Activated CD8-positive, alpha-beta memory T cell treated with anti-CD3 and anti-CD28 coated beads for 36 hours (primary cell): ENCODE measurements at regions not wholly inside any gene's neighbourhood (a gene's known extent, or its start where the extent isn't known, plus 50 kb on each side); places are given as distances from the start of the nearest gene placed in this dataset.

Experiments used
- CTCF ChIA-PET: fragments of 350-600 bp; sonication (Branson Sonifier 250); formaldehyde crosslinking; loops from one replicate; lab custom pipeline; 2021; ENCODE audit warnings: antibody characterized with exemption; lab: Charles Lee
- POLR2A ChIA-PET: fragments of 350-600 bp; sonication (Branson Sonifier 250); formaldehyde crosslinking; loops from one replicate; lab custom pipeline; 2021; ENCODE audit warnings: antibody characterized with exemption; lab: Charles Lee

DNA sequence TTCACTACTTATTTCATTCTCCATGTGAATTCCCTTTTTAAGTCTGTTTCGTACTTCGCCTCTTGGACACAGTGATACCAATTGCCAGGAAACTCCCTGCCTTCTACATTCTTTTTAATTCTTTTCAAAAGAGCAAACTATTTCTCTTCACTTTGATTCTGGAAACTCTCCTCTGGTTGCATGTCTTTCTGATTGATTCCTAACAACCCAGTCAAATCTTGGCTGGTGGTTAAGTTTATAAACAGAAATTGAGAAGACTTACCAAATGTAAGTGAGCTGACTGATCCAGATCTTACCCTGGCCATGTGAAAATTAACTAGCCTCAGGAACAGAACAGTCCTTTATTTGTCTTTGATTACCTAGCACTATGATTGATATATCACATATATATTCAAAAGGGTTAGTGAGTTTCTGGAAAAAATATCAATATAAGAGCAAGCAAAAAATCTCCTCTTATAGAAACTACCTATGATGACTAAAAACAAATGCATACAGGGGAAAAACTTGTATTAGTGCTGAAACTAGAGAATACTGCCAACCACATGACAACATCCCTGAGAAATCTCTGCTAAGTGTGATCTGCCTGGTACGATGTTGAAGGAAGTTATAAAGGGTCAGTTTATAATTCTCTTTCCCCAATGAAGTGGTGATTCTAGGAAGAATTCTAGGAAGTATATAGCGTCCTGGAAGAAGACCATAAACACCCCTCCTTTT is 152.6 kb upstream of the HTR2A start:
- ChIA-PET CTCF (no interaction called here), POLR2A (no interaction called here)

GRCh38 chr13:47046706-47047105 is 149.9 kb upstream of the HTR2A start:
- POLR2A ChIA-PET, result no interaction called here

GRCh38 chr13:47044842-47045241 is 148.0 kb upstream of the HTR2A start:
- ChIA-PET POLR2A (no interaction called here), CTCF (no interaction called here)

More at GRCh38 chr13:47046706-47047105, 149.9 kb upstream of the HTR2A start:
- CTCF ChIA-PET, result no interaction called here

GRCh38 chr13:47039106-47039505 is 142.3 kb upstream of the HTR2A start:
- CTCF ChIA-PET, result no interaction called here

DNA sequence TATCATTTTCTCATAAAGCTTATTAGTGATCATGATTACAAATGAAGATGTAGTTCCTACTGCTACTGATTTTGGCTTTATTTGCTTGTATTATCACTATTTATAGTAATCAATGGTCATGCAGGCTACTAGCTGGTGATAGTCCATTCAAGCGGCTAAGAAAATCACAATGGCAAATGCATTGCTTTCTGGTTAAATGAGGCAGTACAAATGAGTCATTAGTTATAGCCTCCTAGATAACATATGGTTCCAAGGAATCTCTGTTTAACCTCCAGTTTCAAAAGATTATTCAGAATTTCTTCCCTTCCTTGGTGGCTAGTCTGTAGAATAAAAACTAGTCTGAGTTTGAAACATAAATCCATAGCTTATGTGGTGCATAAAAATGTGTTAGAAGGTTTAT is 141.3 kb upstream of the HTR2A start:
- ChIA-PET POLR2A (no interaction called here), CTCF (no interaction called here)

More at GRCh38 chr13:47039106-47039505, 142.3 kb upstream of the HTR2A start:
- POLR2A ChIA-PET, result no interaction called here

DNA sequence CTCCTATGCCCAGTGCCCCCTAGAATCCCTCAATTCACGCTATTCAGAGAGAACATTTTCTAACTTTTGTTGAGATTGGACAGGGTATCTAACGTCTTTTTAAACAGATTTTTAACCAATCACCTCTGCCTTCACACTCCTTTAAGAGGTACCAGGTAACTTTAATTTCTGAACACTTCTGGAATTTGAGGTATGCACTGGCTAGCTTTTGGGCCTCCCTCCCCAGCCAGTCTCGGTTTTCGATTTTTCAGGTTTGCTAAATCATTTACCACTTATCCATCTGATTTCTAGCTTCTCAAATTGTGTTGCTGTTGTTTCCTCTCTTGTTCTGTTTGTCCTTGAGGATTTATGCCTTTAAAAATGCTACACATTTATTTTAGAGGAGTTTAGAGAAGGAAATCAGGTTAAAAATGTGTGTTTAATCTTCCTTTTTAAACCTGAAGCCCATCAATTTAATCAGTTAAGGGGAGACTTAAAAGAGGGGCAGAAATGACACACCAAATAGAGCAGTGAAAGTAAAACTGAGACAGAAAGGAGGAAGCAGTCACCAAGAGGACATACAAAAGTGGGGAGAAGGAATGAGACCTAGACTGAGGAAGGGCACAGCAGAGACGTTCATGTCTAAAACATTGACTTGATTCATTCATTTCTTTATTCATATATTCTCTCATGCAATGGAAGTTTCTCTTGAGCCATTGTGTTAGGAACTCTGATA is 139.6 kb upstream of the HTR2A start:
- ChIA-PET CTCF (no interaction called here), POLR2A (no interaction called here)

GRCh38 chr13:47033216-47033615 is 136.4 kb upstream of the HTR2A start:
- POLR2A ChIA-PET, result no interaction called here

GRCh38 chr13:47027780-47028437 is 131.1 kb upstream of the HTR2A start:
- CTCF ChIA-PET, result no interaction called here
- POLR2A ChIA-PET, result no interaction called here

More at GRCh38 chr13:47033216-47033615, 136.4 kb upstream of the HTR2A start:
- CTCF ChIA-PET, result no interaction called here

GRCh38 chr13:47025791-47026447 is 129.1 kb upstream of the HTR2A start:
- POLR2A ChIA-PET, result no interaction called here

GRCh38 chr13:47019977-47020376 is 123.1 kb upstream of the HTR2A start:
- ChIA-PET POLR2A (no interaction called here), CTCF (no interaction called here)

More at GRCh38 chr13:47025791-47026447, 129.1 kb upstream of the HTR2A start:
- CTCF ChIA-PET, result no interaction called here

DNA sequence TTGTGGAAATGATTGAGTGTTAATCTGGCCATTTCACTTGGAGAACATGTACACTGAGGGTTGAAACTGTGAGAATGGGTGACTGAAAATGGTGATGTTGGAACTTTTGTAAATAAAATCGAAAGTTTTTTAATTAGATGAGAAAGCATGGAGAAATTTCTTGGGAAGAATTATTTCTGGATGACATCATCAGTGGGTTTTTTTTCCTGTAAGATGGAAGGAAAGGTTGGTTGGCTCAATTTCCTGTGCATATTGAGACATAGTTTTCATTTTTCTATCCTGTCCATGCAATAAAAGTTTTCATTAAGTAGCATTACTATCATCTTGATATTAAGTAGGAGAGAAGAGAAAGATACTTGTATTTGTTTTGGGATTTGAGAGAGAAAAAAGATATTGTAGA is 120.6 kb upstream of the HTR2A start:
- ChIA-PET CTCF (no interaction called here), POLR2A (no interaction called here)

- ChIA-PET CTCF (no interaction called here), POLR2A (no interaction called here)
Observed at GRCh38 chr13:47008318-47008717, 111.5 kb upstream of the HTR2A start.

DNA sequence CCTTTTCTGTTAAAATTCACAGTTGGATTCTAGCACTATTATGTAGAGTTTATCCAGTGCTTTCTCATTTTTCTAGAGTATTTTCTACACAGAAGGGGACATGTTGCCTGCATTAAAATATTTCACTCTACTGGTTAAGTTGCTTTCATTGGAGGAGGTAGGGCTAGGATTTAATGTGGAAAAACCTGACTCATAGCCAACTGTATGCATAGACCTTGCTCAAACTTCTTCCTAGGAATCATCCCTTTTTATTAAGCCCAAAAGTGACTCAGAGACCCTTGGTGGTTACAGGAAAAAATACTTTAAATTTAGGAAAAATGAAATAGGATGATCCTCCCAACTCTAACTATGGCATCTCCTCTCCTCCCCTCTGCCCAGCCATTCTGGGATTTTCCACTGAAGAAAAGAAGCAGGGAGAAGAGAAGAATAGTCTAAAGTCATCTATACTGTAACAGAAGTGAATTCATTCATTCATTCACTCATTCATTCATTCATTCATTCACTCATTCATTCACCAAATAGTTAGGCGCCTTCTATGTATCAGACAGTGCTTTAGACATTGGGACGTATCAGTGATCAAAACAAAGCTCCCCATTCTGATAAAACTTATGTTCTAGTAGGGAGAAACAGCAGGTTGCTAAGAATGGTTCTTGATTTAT is 109.0 kb upstream of the HTR2A start:
- ChIA-PET POLR2A (no interaction called here), CTCF (no interaction called here)

DNA sequence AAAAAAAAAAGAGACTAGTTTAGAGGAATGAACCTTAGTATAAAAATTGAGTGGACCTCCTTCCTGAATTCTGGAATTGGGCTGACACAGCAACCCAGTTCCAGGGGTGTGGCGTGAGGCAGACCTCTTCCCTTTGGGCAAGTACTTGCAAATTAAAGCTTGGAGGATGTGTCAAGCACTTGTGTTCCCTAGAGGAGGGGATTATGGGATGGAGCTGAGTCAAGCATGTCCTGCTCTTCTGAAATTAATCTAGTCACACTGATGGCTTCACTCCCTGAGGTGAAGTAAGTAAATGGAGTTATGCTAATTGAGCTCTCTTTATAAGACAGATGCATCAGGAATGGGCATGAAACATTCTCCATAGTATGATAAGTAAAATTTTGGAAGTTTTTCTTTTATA is 107.7 kb upstream of the HTR2A start:
- POLR2A ChIA-PET, result no interaction called here
- CTCF ChIA-PET, result interaction anchor here (0.7 kb wide), 1 partner anchor 231 kb away, joined by 4 read pairs; no protein-coding TSS in a partner anchor

DNA sequence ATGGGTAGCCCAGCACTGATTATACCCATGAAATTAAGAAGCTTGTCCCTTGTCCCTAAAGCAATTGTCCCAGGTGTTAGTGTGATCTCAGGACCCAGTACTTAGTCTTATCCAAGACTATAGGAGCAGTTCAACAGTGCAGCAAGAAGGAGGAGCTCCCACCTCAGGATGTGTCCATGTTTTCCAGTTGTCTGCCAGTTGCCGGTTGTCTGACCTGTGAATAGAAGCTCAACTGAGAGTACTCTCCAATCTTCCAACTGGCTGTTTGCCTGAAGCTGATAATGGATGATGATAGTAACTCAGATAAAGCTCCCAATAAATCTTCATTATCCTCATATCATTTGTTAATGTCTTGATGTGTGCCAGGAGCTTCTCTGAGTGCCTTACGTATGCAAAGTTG is 107.2 kb upstream of the HTR2A start:
- ChIA-PET CTCF (no interaction called here), POLR2A (no interaction called here)

DNA sequence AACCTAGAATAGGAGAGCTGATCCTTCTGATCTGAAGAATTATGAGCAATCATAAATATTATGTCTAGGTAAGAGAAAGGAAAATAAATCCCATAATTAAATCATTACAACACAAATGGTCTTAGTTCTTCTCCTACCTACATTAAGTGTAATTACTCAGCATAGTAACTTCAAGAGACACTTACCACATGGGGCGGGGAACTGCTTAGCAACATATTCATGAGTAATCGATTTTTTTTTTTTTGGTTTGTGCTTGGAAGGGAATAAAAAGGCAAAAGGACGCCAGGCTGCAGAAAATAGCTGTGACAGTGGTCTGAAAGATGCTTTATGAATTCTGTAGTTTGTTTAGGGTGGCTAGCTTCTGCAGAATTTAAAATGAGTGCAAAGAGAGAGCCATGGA is 103.3 kb upstream of the HTR2A start:
- POLR2A ChIA-PET, result no interaction called here
- CTCF ChIA-PET, result interaction anchor here (0.9 kb wide), 1 partner anchor 12 kb away, joined by 3 read pairs; no protein-coding TSS in a partner anchor

DNA sequence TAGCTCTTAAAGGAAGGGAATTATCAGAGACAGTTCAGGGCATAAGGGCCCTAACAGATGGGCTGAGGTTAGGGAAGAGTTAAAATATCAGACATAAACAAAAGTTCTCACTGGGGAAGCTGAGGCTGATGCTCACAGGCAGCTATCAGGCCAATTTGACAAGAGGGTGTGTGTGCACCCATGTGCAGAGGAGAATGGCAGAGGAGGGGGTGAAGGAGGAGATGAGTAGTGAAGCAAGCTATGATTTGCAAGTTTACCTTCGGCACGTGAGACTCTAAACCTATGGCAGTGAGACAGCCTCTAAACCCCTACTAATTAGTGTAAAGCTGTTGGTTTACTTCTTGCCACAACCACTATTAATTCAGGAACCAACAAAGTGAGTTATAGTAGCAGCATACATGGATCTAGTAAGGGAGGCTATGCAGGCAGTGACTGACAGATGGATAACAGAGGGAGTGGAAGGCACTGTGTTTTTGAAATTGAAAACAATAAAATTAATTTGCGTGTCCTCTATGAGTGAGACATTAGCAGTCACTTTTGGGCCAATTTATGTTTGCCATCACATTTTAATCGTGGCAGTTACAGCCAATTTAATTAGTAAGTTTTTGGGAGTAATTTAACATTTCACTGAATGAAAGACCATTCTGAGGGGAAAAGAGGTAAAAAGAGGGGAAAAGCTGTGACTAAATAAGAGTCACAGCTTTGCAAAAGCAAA is 99.6 kb upstream of the HTR2A start:
- POLR2A ChIA-PET, result no interaction called here
- CTCF ChIA-PET, result no interaction called here

GRCh38 chr13:46995874-46996273 is 99.0 kb upstream of the HTR2A start:
- POLR2A ChIA-PET, result no interaction called here
- CTCF ChIA-PET, result no interaction called here

DNA sequence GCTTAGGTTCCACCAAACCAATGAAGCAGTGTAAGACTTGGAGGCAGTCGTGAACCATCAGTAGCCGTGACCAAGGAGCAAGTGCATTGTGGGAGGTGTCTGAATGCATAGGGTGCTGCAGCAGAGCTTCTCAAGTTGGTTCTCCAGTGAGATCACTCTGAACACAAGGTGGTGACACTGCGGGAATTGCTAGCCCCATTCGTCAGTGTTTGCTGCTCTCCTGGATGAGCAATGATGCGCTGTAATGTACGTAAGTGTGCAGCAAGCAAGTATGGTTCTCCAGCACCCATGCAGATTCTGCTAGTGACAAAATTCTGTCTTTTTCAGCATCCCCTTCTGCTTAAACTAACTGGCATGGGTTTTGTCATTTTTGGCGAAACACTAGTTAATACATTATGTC is 97.6 kb upstream of the HTR2A start:
- ChIA-PET POLR2A (no interaction called here), CTCF (no interaction called here)
